ENCODE measurements at regions not wholly inside any gene's neighbourhood (a gene's known extent, or its start where the extent isn't known, plus 50 kb on each side); places are given as distances from the start of the nearest gene placed in this dataset.
"Not testable (repeated sequence)": the region's sequence is repeated elsewhere in the genome, so short reads cannot be mapped to it uniquely, and the experiment has no call there.

- Histone ChIP-seq H3K4me3 (ENCODE audit: insufficient read depth, low read depth, low read length) (no peak overlapping the region), H3K27ac (ENCODE audit: low read depth, low read length) (no peak overlapping the region), H3K4me2 (ENCODE audit: low read length) (no peak overlapping the region), H3K9ac (ENCODE audit: low read length) (no peak overlapping the region), H3K9me3 (ENCODE audit: insufficient read depth, low read depth, low read length) (no peaks in the 10 kb centered on the region), H3K36me3 (ENCODE audit: insufficient read depth, low read length) (no peaks in the 10 kb centered on the region), H3K27me3 (ENCODE audit: insufficient read depth, low read length) (no peaks in the 10 kb centered on the region), H2AFZ (ENCODE audit: low read depth, low read length) (no peak overlapping the region), H4K20me1 (ENCODE audit: insufficient read depth, low read length) (no peaks in the 10 kb centered on the region), H3K4me1 (ENCODE audit: insufficient read depth, low read length) (no peaks in the 10 kb centered on the region), H3K79me2 (ENCODE audit: insufficient read depth, low read length) (no peaks in the 10 kb centered on the region)
- H3K4me1 Mint-ChIP-seq (ENCODE audit: low read depth, unreplicated experiment) = no peaks in the 10 kb centered on the region
- no peak overlapping the region for H3K27ac Mint-ChIP-seq (ENCODE audit: unreplicated experiment)
- DNase-seq (ENCODE audit: low read depth) (no peak), FAIRE-seq (no peak)
- TF ChIP-seq EZH2 (IDR thresholded peaks at IDR 0.05; ENCODE audit: insufficient read depth, low read length) = no peak
- no peak for TF ChIP-seq CTCF (IDR thresholded peaks at IDR 0.05; ENCODE audit: insufficient read depth, low read depth, low read length)
- peaks cover under 1% of the 10 kb centered on the region for H3K27me3 Mint-ChIP-seq (ENCODE audit: low read depth, unreplicated experiment)
- H3K4me3 Mint-ChIP-seq (ENCODE audit: unreplicated experiment) = no peak overlapping the region
- H3K9me3 Mint-ChIP-seq (ENCODE audit: unreplicated experiment) = peaks cover 2% of the 10 kb centered on the region
- H3K36me3 Mint-ChIP-seq (ENCODE audit: low read depth, unreplicated experiment) = no peaks in the 10 kb centered on the region
Observed at GRCh38 chr6:94562846-94563245, 1014.5 kb upstream of the MANEA start.

- Histone ChIP-seq H3K27ac (ENCODE audit: low read depth, low read length) (no peak overlapping the region), H3K79me2 (ENCODE audit: insufficient read depth, low read length) (no peaks in the 10 kb centered on the region), H3K27me3 (ENCODE audit: insufficient read depth, low read length) (no peaks in the 10 kb centered on the region), H3K4me3 (ENCODE audit: insufficient read depth, low read depth, low read length) (no peak overlapping the region), H3K4me1 (ENCODE audit: insufficient read depth, low read length) (no peaks in the 10 kb centered on the region), H3K36me3 (ENCODE audit: insufficient read depth, low read length) (no peaks in the 10 kb centered on the region), H3K9ac (ENCODE audit: low read length) (no peak overlapping the region), H2AFZ (ENCODE audit: low read depth, low read length) (no peak overlapping the region), H3K4me2 (ENCODE audit: low read length) (no peak overlapping the region), H4K20me1 (ENCODE audit: insufficient read depth, low read length) (no peaks in the 10 kb centered on the region), H3K9me3 (ENCODE audit: insufficient read depth, low read depth, low read length) (no peaks in the 10 kb centered on the region)
- TF ChIP-seq EZH2 (IDR thresholded peaks at IDR 0.05; ENCODE audit: insufficient read depth, low read length) (no peak), CTCF (IDR thresholded peaks at IDR 0.05; ENCODE audit: insufficient read depth, low read depth, low read length) (no peak)
- H3K27me3 Mint-ChIP-seq (ENCODE audit: low read depth, unreplicated experiment) = peaks cover 3% of the 10 kb centered on the region
- DNase-seq (ENCODE audit: low read depth) = no peak
- H3K4me1 Mint-ChIP-seq (ENCODE audit: low read depth, unreplicated experiment) = no peaks in the 10 kb centered on the region
- H3K4me3 Mint-ChIP-seq (ENCODE audit: unreplicated experiment) = no peak overlapping the region
- H3K9me3 Mint-ChIP-seq (ENCODE audit: unreplicated experiment) = peaks cover 2% of the 10 kb centered on the region
- FAIRE-seq = no peak
- H3K27ac Mint-ChIP-seq (ENCODE audit: unreplicated experiment) = no peak overlapping the region
- H3K36me3 Mint-ChIP-seq (ENCODE audit: low read depth, unreplicated experiment) = no peaks in the 10 kb centered on the region
Observed at GRCh38 chr6:94559829-94560537, 1017.4 kb upstream of the MANEA start.

- H3K4me3 ChIP-seq (ENCODE audit: insufficient read depth, low read depth, low read length); DNase-seq (ENCODE audit: low read depth); H3K4me1 ChIP-seq (ENCODE audit: insufficient read depth, low read length); H3K4me3 Mint-ChIP-seq (ENCODE audit: unreplicated experiment); H3K36me3 ChIP-seq (ENCODE audit: insufficient read depth, low read length); H3K4me2 ChIP-seq (ENCODE audit: low read length); H3K27ac Mint-ChIP-seq (ENCODE audit: unreplicated experiment); H3K9ac ChIP-seq (ENCODE audit: low read length); H3K27me3 ChIP-seq (ENCODE audit: insufficient read depth, low read length); FAIRE-seq; H3K27ac ChIP-seq (ENCODE audit: low read depth, low read length); H3K4me1 Mint-ChIP-seq (ENCODE audit: low read depth, unreplicated experiment); H3K36me3 Mint-ChIP-seq (ENCODE audit: low read depth, unreplicated experiment); H3K79me2 ChIP-seq (ENCODE audit: insufficient read depth, low read length); H2AFZ ChIP-seq (ENCODE audit: low read depth, low read length); H4K20me1 ChIP-seq (ENCODE audit: insufficient read depth, low read length); H3K27me3 Mint-ChIP-seq (ENCODE audit: low read depth, unreplicated experiment); H3K9me3 ChIP-seq (ENCODE audit: insufficient read depth, low read depth, low read length); H3K9me3 Mint-ChIP-seq (ENCODE audit: unreplicated experiment): not testable (repeated sequence)
Observed at GRCh38 chr6:94557207-94557606, 1020.1 kb upstream of the MANEA start.

Measured in astrocyte (in vitro differentiated cells and primary cell).